ENCODE measurements at regions not wholly inside any gene's neighbourhood (a gene's known extent, or its start where the extent isn't known, plus 50 kb on each side); places are given as distances from the start of the nearest gene placed in this dataset.
"Not testable (repeated sequence)": the region's sequence is repeated elsewhere in the genome, so short reads cannot be mapped to it uniquely, and the experiment has no call there.

DNA sequence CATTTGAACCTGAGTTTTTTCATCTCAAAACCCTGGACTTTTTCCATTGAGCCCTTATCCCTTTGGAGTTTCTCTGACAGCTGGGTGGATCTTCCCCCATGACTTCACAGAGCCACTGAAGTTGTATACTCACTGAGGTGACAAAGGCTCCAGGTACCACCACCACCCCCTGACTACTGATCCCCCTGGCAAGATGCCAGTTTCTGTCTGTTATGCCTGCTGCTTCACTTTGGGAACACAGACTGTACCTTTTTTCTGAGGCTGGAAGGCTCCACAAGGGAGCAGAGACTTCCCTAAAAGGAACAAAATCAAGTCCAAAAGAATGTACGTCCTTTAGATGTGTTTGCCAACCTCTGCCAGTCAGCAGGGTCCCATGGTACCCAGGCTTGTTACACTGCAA lies 160.3 kb upstream of the JADE1 start:
- no peak for DNase-seq (ENCODE audit: low read depth in 2 of 2)

DNA sequence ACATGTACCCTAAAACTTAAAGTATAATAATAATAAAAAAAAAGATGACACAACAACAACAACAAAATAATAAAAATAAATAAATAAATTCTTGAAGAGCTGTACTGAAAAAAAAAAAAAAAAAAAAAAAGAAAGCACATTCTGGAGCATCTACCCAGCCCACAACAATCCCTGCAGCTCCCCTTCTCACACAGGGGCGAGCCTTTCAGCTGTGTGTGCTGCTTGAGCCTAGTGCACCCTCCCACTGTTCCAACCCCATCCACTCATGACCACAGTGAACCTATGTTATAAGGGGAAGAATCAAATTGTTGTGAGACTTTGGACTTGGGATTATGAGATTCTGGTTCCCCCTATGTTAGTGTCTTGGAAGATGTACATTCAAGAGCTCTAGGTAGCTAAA lies 161.5 kb upstream of the JADE1 start:
- no peak for DNase-seq (ENCODE audit: low read depth in 2 of 2)

DNA sequence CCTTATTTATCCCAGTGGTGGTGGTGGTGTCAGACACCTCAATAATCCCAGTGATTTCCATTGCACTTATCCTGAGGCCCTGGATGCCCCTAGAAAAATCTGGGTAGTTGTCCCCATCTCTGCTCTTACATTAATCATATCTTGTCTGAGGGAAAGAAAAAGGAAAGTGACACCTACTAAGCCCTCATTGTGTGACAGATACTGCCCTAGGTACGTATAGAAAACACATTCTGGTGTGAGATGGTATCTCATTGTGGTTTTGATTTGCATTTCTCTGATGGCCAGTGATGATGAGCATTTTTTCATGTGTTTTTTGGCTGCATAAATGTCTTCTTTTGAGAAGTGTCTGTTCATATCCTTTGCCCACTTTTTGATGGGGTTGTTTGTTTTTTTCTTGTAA lies 162.6 kb upstream of the JADE1 start:
- DNase-seq (ENCODE audit: low read depth in 2 of 2) = not testable (repeated sequence)

DNA sequence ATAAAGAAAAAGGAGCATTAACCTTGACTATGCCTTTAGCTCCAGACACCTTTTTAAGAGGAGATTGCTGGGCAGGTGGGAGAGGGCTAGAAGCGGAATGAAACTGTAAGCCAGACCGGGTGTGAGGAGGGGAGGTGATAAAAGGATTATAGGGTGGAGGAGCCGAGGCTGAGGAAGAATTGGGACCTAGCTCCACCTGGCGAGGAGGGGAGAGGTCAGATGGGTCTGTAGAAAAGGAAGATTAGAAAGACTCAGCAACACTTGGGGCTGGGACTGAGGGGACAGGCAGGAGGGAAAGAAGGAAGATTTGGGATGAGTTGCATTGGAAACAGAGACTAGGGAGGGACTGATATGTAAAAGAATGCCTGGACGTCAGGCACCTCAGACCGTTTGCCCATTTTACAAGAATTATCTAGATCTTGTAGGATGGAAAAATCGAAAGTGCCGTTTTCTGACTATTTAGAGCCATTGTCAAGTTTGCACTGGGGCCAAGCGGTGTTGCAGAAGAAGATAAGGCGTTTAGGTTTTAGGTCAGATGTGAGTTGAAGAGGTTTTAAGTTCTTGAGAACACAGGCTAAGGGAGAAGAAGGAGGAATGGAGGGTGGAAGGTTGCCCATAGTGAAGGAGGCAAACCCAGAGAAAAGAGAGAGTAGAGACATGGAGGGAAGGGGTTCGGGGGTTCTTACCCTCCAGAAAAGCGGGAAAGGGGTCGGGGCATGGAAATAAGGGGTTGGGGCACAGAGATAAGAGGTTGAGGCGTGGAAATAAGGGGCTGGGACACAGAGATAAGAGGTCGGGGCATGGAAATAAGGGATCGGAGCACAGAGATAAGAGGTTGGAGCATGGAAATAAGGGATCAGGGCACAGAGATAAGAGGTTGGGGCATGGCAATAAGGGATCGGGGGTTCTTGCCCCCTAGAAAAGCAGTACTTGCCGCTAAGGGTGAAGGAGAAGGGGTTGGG lies 164.5 kb upstream of the JADE1 start:
- not testable (repeated sequence) for DNase-seq (ENCODE audit: low read depth in 2 of 2)

DNA sequence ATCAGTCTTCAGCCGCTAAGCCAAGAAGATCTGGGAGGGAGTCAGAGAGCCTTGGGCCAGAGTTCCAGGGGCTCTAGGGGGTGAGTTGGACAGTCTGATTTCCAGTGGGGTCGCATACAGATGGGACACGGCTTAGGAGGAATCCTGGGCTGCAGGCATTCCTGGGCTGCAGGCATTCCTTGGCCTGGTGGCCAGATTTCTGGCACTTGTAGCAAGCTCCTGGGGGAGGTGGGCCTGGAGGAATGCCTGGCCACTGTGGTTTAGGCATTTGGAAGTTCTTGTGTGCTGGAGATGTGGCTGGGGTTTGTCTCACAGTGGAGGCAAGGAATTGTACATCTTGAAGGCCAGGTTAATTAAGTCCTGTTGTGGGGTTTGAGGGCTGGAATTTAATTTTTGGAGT lies 165.4 kb upstream of the JADE1 start:
- not testable (repeated sequence) for DNase-seq (ENCODE audit: low read depth in 2 of 2)

DNA sequence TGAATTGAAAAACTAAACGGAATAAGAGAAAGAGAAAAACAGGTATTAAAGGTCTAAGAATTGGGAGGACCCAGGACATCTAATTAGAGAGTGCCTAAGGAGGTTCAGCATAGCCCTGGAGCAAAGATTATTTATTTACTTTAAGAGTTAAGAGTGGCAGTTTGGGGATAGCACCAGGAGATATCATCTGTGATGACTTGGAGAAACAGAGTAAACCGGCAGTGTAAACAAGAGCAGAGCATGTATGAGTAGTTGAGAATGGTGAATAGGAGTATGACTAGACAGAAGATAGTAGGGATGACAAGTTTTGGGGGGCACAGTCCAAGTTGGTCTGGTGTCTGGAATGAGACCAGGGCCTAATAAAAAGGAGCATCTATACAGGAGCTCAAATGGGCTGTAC lies 167.9 kb upstream of the JADE1 start:
- DNase-seq (ENCODE audit: low read depth in 2 of 2) = not testable (repeated sequence)

DNA sequence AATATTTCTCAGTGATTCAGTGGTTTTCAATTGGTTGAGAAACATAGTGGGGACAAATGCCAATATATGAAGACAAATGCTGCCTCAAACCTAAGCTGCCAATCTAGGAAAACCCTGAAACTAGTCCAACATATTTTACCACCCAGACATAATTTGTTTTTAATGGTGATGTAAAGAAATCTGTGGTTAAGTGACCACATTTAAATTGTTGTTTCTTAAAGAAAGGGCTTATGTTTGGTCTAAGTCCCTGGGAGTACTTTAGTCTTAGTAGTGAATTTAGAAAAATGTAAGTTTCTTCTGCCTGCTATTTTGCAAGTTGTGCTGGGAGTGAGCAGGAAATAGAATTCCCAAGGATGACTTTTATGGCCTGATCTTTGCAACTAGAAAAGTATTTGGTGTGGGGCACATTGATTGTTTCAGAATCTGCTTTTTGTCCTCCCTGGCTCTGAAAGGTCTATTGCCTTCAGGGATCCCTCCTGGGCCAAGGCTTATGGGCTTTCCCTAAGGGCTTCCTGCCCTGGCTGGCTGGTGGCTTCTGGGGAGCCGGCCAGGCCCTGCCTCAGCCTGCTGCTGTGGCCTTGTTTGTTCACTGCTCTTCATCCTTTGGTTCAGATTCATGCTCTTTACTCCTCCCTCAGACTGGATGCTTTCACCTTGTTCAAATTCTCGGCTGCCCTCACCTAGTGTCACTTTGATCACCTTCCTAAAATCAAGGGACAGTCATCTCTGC lies 169.8 kb upstream of the JADE1 start:
- DNase-seq (ENCODE audit: low read depth in 2 of 2) = no peak

DNA sequence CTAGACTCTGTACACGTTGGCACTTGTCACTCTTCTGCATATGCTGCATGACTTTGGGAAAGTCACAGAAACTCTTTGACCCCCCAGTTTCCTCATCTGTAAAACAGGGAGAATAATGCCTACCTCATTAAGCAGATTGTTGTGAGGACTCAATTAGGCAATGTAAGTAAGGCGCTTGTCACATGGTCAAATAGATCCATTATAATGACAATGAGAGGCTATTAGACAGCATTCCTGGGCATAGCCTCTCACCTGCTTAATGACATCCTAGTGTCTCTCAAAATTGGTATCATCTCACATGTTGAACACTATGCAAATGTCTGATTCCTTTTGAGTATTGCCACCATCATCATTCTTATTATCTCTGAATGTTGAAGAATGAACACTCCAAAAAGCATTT lies 172.6 kb upstream of the JADE1 start:
- DNase-seq (ENCODE audit: low read depth in 2 of 2) = no peak

DNA sequence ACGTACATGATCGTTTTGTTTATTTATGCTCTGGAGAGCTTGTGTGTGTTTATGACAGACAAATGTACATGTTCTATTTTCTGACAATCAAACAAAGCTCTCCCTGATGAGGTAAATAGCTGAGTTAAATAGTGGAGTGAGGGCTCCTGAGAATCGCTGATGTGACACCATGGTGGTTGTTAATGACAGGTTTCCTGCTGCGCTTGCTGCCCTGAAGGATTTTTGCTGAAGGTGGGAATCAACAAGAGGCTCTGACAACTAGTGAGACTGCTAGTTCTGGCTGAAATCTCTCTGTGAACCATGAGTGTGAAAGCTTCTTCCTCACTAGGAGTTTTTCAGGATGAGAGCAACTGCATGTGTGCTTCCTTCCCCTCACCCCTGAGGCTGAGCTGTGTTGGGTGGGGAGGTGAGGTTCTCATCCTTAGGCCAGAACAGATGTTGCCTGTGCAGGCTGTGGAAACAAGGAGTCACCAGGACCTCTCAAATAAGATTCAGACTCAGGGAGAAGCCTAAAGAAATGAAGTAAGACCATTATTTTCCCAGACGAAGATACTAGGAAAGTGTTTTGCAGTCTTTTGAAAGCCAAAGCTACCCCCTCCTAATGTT lies 173.4 kb upstream of the JADE1 start:
- no peak for DNase-seq (ENCODE audit: low read depth in 2 of 2)

DNA sequence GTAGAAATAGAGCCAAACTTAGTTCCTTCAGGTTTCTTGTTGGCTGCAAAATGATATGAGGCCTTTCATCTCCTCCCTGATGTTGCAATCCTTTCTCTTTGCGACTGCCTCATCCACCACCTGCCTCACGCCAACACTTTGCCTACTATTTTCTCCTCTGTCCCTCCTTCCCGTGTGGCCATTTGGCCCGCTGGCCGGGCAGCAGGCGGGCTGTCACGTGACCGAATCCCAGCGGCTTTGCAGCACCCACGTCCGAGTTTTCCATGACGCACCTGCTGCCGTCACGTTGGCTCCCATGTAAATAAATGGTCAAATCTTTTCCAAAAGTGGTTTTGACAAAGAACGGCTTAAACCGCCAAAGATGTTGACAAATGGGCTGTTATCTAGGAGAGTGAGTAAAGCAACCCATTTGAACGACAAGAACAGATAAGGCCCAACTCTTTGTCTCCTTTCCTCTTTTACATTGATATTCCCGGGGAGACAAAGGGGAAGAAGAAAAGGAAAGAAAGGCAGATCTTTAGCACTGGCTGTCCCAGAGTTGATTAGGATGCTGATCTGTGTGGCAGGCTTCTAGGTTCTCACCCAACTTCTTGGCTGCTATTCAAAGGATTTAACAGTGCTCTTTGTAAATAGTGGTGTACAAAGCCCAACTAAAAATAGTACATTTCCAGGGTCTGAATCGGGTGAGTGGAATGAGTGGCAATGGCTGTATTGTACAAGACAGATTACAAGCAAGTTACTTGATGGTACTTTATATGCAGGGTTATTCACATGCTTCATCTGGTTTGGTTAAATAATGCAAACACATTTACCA lies 174.2 kb upstream of the JADE1 start:
- DNase-seq (ENCODE audit: low read depth in 2 of 2) = no peak

DNA sequence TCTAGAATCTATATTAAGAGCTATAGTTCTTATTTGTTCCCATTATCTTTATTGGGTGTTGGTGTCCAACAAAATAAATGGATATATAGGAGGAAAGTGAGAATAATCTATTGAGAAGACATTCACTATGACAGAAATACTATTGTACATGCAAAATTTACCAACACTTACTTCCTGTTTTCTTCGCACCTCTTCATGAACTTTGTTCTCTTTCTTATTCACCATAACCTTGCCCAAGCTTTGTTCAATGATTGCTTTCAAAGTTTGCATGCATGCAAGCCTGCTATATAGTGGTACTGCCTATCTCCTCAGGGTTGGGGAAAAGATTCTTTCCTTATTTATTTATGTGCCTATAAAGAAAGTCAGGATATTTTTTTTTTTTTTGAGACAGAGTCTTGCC lies 176.4 kb upstream of the JADE1 start:
- DNase-seq (ENCODE audit: low read depth in 2 of 2) = no peak

DNA sequence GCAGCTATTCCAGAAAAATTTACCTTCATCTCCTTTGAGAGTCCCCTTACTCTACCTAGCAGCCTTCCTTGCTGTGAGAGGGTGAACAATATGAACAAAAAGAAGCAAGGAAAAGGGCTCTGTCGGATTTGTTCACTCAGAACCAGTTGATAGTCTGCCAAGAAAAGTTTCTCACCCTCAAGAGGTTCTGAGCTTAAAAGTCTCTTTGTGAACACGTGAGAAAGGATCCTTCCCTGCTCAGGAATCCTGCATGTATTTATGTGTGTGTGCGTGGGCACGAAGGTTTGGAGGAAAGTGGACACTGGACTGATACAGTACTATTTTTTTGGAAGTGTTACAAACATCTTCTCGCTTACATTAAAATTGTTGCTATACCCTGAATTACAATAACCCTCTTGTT lies 178.6 kb upstream of the JADE1 start:
- no peak for DNase-seq (ENCODE audit: low read depth in 2 of 2)

DNA sequence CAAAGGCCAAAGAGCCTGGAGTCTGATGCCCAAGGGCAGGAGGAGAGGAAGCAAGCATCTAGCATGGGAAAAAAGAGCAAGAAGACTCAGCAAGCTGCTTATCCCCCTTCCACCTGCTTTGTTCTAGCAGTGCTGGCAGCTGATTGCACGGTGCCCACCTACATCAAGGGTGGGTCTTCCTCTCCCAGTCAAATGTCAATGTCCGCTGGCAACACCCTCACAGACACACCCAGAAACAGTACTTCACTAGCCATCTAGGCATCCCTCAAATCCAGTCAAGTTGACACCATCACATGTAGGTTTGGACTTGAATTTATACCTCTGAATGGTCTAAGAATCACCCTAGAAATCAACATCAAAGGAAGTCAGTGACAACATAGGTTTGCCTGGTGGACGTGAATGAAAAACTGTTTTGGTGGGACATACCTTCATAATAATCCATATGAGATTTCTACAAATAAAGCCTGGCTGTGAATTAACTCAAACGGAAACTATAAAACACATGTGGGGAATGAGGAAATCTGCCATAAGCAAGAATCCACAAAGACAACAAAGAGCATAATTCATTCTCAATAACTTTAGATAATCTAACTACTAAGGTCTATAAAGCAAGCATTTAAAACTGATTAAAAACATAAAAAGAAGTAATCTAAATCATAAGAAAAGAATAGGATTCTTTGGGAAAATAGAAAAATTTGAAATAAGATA lies 185.8 kb upstream of the JADE1 start:
- no peak for DNase-seq (ENCODE audit: low read depth in 2 of 2)

DNA sequence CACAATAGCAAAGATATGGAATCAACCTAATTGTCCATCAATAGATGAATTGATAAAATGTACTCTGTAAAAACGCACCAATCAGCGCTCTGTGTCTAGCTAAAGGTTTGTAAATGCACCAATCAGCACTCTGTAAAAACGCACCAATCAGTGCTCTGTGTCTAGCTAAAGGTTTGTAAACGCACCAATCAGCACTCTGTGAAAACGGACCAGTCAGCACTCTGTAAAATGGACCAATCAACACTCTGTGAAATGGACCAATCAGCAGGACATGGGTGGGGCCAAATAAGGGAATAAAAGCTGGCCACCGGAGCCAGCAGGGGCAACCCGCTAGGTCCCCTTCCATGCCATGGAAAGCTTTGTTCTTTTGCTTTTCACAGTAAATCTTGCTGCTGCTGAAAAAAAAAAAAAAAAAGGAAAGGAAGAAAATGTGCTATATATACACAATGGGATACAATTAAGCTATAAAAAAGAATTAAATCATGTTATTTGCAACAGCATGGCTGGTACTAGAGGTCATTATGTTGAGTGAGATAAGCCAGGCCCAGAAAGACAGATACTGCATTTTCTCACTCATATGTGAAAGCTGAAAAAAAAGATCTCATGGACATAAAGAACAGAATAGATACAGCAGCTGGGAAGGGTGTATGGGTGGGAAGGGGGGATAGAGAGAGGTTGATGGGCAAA lies 189.1 kb upstream of the JADE1 start:
- DNase-seq (ENCODE audit: low read depth in 2 of 2) = not testable (repeated sequence)

DNA sequence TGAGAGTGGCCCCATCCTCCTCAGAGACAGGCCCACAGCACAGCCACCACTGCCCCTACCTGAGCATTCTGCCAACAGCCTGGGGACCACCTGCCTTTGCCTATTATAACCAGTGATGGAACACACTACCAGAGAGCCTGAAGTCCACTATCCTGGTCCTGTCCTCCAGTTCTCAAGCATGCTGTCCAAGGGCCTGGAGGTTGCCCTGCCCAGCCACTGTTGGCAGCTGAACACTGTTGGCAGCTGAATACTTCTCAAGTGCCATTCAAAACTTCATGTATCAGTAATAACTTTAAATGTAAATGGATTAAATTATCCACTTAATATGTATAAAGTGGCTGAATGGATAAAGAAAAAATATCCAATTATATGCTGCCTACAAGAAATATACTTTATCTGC lies 194.3 kb upstream of the JADE1 start:
- DNase-seq (ENCODE audit: low read depth in 2 of 2) = no peak

DNA sequence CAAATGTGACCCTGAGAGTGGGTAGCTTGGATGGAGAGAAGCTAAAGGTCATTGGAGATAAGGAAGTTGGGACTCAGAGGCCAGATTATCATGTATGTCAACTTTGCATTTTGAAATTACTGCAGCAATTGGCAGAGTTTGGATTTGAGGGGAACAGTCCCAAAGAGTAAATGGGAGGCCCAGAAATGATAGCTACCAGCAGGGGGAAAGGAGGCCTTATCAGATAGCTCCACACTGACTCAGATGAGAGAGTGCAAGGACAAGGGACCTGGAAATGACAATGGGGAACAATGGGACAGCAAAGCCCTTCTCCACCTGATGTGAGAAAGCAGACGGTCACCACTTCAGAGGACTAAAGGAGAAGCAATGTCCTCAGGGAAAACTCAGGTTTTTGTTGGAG lies 201.5 kb upstream of the JADE1 start:
- DNase-seq (ENCODE audit: low read depth in 2 of 2) = no peak

DNA sequence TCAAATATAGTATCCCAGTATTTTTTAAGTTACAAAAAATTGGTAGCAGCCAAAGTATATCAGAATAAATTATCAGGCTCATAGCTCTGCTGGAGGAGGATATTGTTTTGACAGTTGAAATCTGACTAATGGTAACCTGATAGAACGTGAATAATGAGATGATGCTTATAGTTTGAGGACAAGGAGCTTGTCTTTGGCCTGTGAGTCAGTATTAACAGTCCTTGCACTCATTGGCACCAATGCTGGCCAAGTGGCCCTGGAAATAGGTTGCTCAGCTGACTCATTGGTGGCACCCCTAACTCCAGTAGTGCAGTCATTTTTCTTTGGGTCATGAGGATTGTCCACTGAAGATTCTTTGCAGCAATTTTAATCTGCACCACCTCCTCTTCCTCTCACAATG lies 203.3 kb upstream of the JADE1 start:
- no peak for DNase-seq (ENCODE audit: low read depth in 2 of 2)

DNA sequence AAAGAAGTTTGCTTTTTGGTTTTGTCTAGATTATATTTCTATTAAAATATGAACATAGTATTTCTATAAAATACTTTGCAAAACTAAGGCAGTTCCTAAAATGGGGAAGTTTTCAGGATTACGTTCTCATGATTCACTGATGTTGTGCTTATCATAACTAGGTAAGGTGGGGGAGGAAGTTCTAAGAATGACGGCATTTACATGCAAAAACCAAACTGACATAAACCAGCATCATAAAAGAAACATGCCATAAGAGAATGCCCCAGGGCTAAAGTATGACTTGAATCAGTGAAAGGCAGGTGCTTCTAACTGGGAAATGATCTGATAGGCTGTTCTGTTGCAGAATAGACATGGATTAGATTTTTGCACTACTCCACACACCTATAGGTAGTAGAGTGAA lies 204.7 kb upstream of the JADE1 start:
- DNase-seq (ENCODE audit: low read depth in 2 of 2) = no peak

DNA sequence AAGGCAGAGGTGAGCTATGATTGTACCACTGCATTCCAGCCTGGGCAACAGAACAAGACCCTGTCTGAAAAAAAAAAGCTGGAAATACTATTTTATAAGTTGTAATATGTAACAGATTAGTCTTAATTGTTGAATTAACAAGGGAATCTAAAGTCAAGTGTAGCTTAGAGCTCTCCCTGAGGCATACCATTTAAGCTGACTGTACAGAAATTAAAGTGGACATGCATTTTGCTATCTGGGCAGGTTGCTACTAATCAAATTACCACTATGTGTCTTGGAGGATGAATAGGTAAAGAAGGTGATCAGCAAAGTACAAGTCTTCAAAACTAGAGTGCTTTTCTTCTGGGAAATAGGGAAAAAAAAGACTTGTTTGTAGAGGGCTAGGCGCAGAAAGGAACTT lies 205.3 kb upstream of the JADE1 start:
- no peak for DNase-seq (ENCODE audit: low read depth in 2 of 2)

DNA sequence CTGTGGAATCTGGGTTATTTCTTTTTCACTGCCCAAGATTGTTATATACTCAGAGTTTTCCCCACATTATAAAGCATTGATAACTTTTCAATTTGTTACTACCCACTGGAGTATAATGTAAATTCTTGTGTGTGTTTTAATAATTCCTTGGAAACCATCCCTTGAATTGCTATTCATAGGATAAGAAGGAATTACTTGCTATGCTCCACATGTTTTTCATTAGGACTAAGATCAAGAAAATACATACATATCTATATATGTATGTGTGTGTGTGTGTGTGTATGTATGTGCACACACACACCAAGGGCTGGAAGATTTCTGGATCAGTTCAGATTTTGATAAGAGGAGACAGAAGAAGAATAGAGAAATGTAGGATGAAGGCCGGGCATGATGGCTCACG lies 206.4 kb upstream of the JADE1 start:
- DNase-seq (ENCODE audit: low read depth in 2 of 2) = no peak

Data from stimulated activated CD4-positive, alpha-beta T cell treated with anti-CD3 and anti-CD28 coated beads, Interleukin-1b, Interleukin-23, amount 100 ng/mL, for 4 hours (primary cell).